ENCODE measurements at regions not wholly inside any gene's neighbourhood (a gene's known extent, or its start where the extent isn't known, plus 50 kb on each side); places are given as distances from the start of the nearest gene placed in this dataset.

DNA sequence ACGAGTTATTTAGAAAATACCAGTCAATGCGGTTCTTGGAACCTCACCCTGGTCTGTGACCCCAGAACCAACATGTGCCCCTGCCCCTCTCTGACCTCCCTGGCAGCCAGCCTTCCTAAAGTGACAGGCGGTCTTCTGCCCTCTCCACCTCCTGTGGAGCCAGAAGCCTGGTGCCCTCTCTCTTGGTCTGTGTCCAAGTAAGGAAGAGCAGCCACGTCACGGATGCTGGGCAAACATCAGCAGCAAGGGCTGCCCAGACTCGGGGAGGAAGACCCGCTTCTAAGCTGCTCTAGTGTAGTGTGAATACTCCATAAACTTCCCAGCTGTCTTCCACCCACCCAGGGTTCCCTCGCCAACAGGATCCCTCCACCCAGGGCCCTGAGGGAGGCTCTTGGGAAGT is 272.4 kb downstream of the BMP7 start:
- Histone ChIP-seq H3K4me3 (ENCODE audit: low read depth, low read length, poor library complexity, severe bottlenecking) (no peak overlapping the region), H3K36me3 (ENCODE audit: insufficient read depth, low read length, poor library complexity, severe bottlenecking) (no peaks in the 10 kb centered on the region), H3K9me3 (ENCODE audit: low read depth, low read length, poor library complexity, severe bottlenecking) (peaks cover 3% of the 10 kb centered on the region), H3K27ac (ENCODE audit: low read depth, low read length, poor library complexity, severe bottlenecking) (no peak overlapping the region), H3K4me1 (ENCODE audit: insufficient read depth, low read length, poor library complexity, severe bottlenecking) (no peaks in the 10 kb centered on the region), H3K27me3 (replicated peaks; ENCODE audit: insufficient read depth, low read depth, low read length, poor library complexity) (peaks cover 14% of the 10 kb centered on the region)
- CTCF ChIA-PET = no interaction called here
- intact Hi-C loops (cut with micrococcal nuclease; ENCODE audit: unreplicated experiment) = no loop called here
- no peak for DNase-seq (ENCODE audit: low spot score)
- BruUV-seq (replicated peaks) = no TSS peak
- TF ChIP-seq, protein P1, sequence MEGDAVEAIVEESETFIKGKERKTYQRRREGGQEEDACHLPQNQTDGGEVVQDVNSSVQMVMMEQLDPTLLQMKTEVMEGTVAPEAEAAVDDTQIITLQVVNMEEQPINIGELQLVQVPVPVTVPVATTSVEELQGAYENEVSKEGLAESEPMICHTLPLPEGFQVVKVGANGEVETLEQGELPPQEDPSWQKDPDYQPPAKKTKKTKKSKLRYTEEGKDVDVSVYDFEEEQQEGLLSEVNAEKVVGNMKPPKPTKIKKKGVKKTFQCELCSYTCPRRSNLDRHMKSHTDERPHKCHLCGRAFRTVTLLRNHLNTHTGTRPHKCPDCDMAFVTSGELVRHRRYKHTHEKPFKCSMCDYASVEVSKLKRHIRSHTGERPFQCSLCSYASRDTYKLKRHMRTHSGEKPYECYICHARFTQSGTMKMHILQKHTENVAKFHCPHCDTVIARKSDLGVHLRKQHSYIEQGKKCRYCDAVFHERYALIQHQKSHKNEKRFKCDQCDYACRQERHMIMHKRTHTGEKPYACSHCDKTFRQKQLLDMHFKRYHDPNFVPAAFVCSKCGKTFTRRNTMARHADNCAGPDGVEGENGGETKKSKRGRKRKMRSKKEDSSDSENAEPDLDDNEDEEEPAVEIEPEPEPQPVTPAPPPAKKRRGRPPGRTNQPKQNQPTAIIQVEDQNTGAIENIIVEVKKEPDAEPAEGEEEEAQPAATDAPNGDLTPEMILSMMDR (conservative IDR thresholded peaks at IDR 0.05; ENCODE audit: low read depth, low read length) = no peak
- no peak for TF ChIP-seq EZH2 (IDR thresholded peaks at IDR 0.05; ENCODE audit: borderline replicate concordance, low read depth, low read length, poor library complexity, severe bottlenecking)
- POLR2A ChIA-PET (ENCODE audit: low non-redundant PET) = no interaction called here

DNA sequence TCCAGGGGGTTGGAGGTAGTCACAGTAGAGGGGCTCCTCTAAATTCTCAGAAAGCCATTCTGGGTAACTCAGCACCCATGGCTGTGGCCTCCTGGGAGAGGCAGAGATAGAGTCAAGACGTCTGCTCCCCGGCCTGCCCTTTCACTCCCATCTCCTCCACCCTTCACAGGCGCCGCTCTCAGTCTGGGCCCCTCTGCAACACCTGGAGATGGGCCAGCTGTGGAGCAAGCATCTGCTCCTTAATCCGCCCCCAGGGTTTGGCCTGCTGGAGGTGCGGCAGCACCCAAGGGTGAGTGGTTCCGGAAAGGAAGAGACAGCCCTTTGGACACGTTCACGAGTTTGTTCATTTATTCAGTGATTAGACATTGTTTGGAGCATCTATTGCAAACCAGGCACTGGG is 271.3 kb downstream of the BMP7 start:
- CTCF ChIA-PET = no interaction called here
- BruUV-seq (replicated peaks) = no TSS peak

DNA sequence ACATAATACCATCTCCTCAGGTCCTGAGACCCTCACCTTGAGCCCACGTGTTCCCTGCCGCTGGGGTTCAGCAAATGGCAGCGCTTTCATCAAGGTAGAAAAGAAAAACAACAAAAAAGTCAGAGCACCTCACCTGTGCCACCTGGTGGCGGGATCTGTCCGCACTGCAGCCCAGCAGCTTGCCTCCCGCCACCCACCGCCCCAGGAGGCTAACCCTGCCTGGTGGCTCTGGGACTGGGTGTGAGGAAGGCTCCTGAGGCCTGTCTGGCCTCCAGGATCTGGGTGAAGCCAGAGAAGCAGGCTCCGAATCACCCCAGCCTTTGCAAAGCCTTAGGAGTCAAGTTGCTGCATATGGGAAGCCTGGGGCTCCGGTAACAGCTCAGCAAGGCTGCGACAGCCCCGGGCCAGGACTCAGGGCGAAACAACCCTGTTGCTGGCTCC is 270.8 kb downstream of the BMP7 start:
- ChIA-PET POLR2A (ENCODE audit: low non-redundant PET) (no interaction called here), CTCF (no interaction called here)
- no TSS peak for BruUV-seq (replicated peaks)
- Histone ChIP-seq H3K4me3 (ENCODE audit: low read depth, low read length, poor library complexity, severe bottlenecking) (no peak overlapping the region), H3K9me3 (ENCODE audit: low read depth, low read length, poor library complexity, severe bottlenecking) (peaks cover 3% of the 10 kb centered on the region), H3K36me3 (ENCODE audit: insufficient read depth, low read length, poor library complexity, severe bottlenecking) (no peaks in the 10 kb centered on the region), H3K27me3 (replicated peaks; ENCODE audit: insufficient read depth, low read depth, low read length, poor library complexity) (peaks cover 3% of the 10 kb centered on the region), H3K4me1 (ENCODE audit: insufficient read depth, low read length, poor library complexity, severe bottlenecking) (no peaks in the 10 kb centered on the region), H3K27ac (ENCODE audit: low read depth, low read length, poor library complexity, severe bottlenecking) (no peak overlapping the region)
- intact Hi-C loops (cut with micrococcal nuclease; ENCODE audit: unreplicated experiment) = no loop called here
- DNase-seq (ENCODE audit: low spot score) = peak; percentile 17
- TF ChIP-seq, protein P1 (conservative IDR thresholded peaks at IDR 0.05; ENCODE audit: low read depth, low read length) = peak; percentile 56
- no peak for TF ChIP-seq EZH2 (IDR thresholded peaks at IDR 0.05; ENCODE audit: borderline replicate concordance, low read depth, low read length, poor library complexity, severe bottlenecking)

More for the DNA sequence above, 271.3 kb downstream of the BMP7 start:
- H3K4me1 ChIP-seq (ENCODE audit: insufficient read depth, low read length, poor library complexity, severe bottlenecking) = no peaks in the 10 kb centered on the region
- POLR2A ChIA-PET (ENCODE audit: low non-redundant PET) = no interaction called here
- intact Hi-C loops (cut with micrococcal nuclease; ENCODE audit: unreplicated experiment) = no loop called here
- no peaks in the 10 kb centered on the region for H3K36me3 ChIP-seq (ENCODE audit: insufficient read depth, low read length, poor library complexity, severe bottlenecking)
- no peak overlapping the region for H3K4me3 ChIP-seq (ENCODE audit: low read depth, low read length, poor library complexity, severe bottlenecking)
- no peak overlapping the region for H3K27ac ChIP-seq (ENCODE audit: low read depth, low read length, poor library complexity, severe bottlenecking)
- H3K27me3 ChIP-seq (replicated peaks; ENCODE audit: insufficient read depth, low read depth, low read length, poor library complexity) = peaks cover 8% of the 10 kb centered on the region
- H3K9me3 ChIP-seq (ENCODE audit: low read depth, low read length, poor library complexity, severe bottlenecking) = peaks cover 3% of the 10 kb centered on the region
- no peak for DNase-seq (ENCODE audit: low spot score)
- no peak for TF ChIP-seq EZH2 (IDR thresholded peaks at IDR 0.05; ENCODE audit: borderline replicate concordance, low read depth, low read length, poor library complexity, severe bottlenecking)
- TF ChIP-seq, protein P1 (conservative IDR thresholded peaks at IDR 0.05; ENCODE audit: low read depth, low read length) = no peak
